Thyroid gland (tissue), 4 donors: ENCODE measurements at regions not wholly inside any gene's neighbourhood (a gene's known extent, or its start where the extent isn't known, plus 50 kb on each side); places are given as distances from the start of the nearest gene placed in this dataset.

Source experiments
- DNase-seq, 2 donors: peaks; one replicate each; pipeline ENCODE4 v3.0.0-alpha.2; 2019
- H3K27ac ChIP-seq, 3 donors: fragments of 200-600 bp; sonication (generic); 1 replicate in 2 of 3; 2 replicates in 1 of 3; pipeline ENCODE4 v1.5.1; 2016 to 2019; ENCODE audit warnings: mild to moderate bottlenecking in 1 of 3, moderate library complexity in 1 of 3
- H3K27me3 ChIP-seq: fragments of 200-600 bp; sonication (generic); one replicate; pipeline ENCODE4 v1.5.1; 2019
- H3K36me3 ChIP-seq, 2 donors: fragments of 200-600 bp; sonication (generic); one replicate each; pipeline ENCODE4 v1.5.1; 2016 to 2019
- H3K4me1 ChIP-seq, 2 donors: fragments of 200-600 bp; sonication (generic); one replicate each; pipeline ENCODE4 v1.5.1; 2017 to 2019
- H3K4me3 ChIP-seq, 3 donors: fragments of 200-600 bp; sonication (generic); replicated peaks in 1 of 3; 1 replicate in 2 of 3; 2 replicates in 1 of 3; pipeline ENCODE4 v1.5.1; 2016; ENCODE audit warnings: mild to moderate bottlenecking in 1 of 3
- H3K9me3 ChIP-seq: fragments of 200-600 bp; sonication (generic); one replicate; pipeline ENCODE4 v1.5.1; 2017
- CTCF ChIP-seq, 6 experiments: fragments of 200-600 bp in 3 of 6; fragments of 450-650 bp in 3 of 6; sonication (generic) in 3 of 6; IDR thresholded peaks; one replicate each; pipeline ENCODE4 v1.5.1; 2016 to 2019; ENCODE audit warnings: antibody characterized with exemption in 6 of 6, mild to moderate bottlenecking in 2 of 6, inconsistent platforms in 1 of 6, moderate library complexity in 1 of 6
- POLR2A ChIP-seq, 2 donors: fragments of 450-650 bp; IDR thresholded peaks; one replicate each; pipeline ENCODE4 v1.6.1; 2017; ENCODE audit warnings: antibody characterized with exemption in 2 of 2, mild to moderate bottlenecking in 2 of 2, moderate library complexity in 1 of 2
- WGBS, 2 donors: methylation state at CpG; one replicate each; pipeline ENCODE4 v1.1.5; 2017; 5-methylcytosine and 5-hydroxymethylcytosine counted together
- intact Hi-C: fragments of 100-400 bp; cut with DNase I; formaldehyde crosslinking; loops from one replicate; pipeline ENCODE4 v1.15.1; 2023

GRCh38 chr1:172761581-172762486 is 102.9 kb downstream of the FASLG start:
- H3K36me3 ChIP-seq = no peaks in the 10 kb centered on the region
- no peak for DNase-seq
- no peaks in the 10 kb centered on the region for H3K4me1 ChIP-seq
- no peaks in the 10 kb centered on the region for H3K27me3 ChIP-seq
- WGBS, 2 donors = 91 to 95% methylated on average over 3 of the region's 3 CpGs
- intact Hi-C loops = no loop called here
- H3K27ac ChIP-seq = no peak overlapping the region
- TF ChIP-seq CTCF (IDR thresholded peaks at IDR 0.05) (no peak), POLR2A (IDR thresholded peaks at IDR 0.05) (no peak)
- H3K9me3 ChIP-seq = no peaks in the 10 kb centered on the region
- no peak overlapping the region for H3K4me3 ChIP-seq

DNA sequence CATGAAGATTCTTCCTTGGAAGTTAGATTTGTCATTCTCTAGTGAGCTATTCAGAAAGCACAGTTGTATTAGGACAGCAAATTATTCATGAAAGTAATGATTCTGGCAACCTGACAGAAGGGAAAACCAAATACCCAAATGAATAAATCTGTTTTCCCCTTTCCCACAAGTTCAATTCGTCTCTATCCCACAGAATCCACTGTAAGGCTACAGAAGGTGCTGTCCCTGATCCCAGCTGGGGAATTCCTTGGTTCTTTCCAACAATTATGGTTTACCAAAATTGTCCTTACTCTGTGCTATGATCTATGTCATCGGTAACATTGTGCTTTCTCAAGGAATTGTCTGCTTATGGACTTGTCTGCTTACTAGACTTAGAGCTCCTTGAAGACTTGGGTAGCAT is 104.2 kb downstream of the FASLG start:
- DNase-seq = no peak
- WGBS, 2 donors = 60 to 87% methylated on average over 2 of the region's 2 CpGs
- Histone ChIP-seq H3K9me3 (no peaks in the 10 kb centered on the region), H3K4me3 (no peak overlapping the region), H3K27ac (no peak overlapping the region), H3K4me1 (no peaks in the 10 kb centered on the region), H3K36me3 (no peaks in the 10 kb centered on the region), H3K27me3 (no peaks in the 10 kb centered on the region)
- intact Hi-C loops = no loop called here
- no peak for TF ChIP-seq POLR2A (IDR thresholded peaks at IDR 0.05)

- no peaks in the 10 kb centered on the region for H3K9me3 ChIP-seq
- H3K27ac ChIP-seq = no peak overlapping the region
- TF ChIP-seq CTCF (IDR thresholded peaks at IDR 0.05) = no peak
- TF ChIP-seq POLR2A (IDR thresholded peaks at IDR 0.05) = no peak
- H3K27me3 ChIP-seq = no peaks in the 10 kb centered on the region
- intact Hi-C loops = no loop called here
- H3K36me3 ChIP-seq = no peaks in the 10 kb centered on the region
- H3K4me1 ChIP-seq = no peaks in the 10 kb centered on the region
- H3K4me3 ChIP-seq = no peak overlapping the region
- peak; percentile 30 to 34 for DNase-seq
- WGBS, 2 donors = 32% methylated on average over 3 of the region's 3 CpGs
Measured at GRCh38 chr1:172764378-172764777, 105.5 kb downstream of the FASLG start.

- WGBS, 2 donors = 95 to 100% methylated on average over 4 of the region's 4 CpGs
- no peaks in the 10 kb centered on the region for H3K9me3 ChIP-seq
- TF ChIP-seq POLR2A (IDR thresholded peaks at IDR 0.05) = no peak
- no peak for TF ChIP-seq CTCF (IDR thresholded peaks at IDR 0.05)
- H3K4me1 ChIP-seq = no peaks in the 10 kb centered on the region
- H3K4me3 ChIP-seq = no peak overlapping the region
- H3K27me3 ChIP-seq = no peaks in the 10 kb centered on the region
- intact Hi-C loops = no loop called here
- no peaks in the 10 kb centered on the region for H3K36me3 ChIP-seq
- H3K27ac ChIP-seq = no peak overlapping the region
- DNase-seq = no peak
Measured at GRCh38 chr1:172766462-172766861, 107.6 kb downstream of the FASLG start.

DNA sequence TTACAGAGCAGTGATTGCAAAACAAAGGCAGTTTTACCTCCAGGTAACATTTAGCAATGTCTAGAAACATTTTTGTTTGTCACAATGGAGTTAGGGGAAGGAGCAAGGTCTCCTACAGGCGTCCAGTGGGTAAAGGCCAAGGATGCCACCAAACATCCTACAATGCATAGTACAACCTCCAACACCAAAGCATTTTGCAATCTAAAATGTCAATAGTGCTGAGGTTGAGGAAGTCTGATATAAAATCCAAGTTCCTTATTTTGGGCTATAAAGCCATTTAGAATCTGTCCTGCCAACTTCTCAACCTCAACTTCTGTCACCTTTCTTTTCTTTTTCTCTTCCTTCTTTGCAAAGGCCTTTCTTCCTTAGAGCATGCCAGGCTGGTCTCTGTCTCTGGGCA is 111.2 kb downstream of the FASLG start:
- TF ChIP-seq POLR2A (IDR thresholded peaks at IDR 0.05) = no peak
- no peak for TF ChIP-seq CTCF (IDR thresholded peaks at IDR 0.05)
- Histone ChIP-seq H3K36me3 (no peaks in the 10 kb centered on the region), H3K4me3 (no peak overlapping the region), H3K27me3 (no peaks in the 10 kb centered on the region), H3K27ac (no peak overlapping the region), H3K9me3 (no peaks in the 10 kb centered on the region), H3K4me1 (no peaks in the 10 kb centered on the region)
- intact Hi-C loops = no loop called here
- DNase-seq = no peak
- WGBS, 2 donors = 80 to 81% methylated on average over 1 of the region's 1 CpG
